Esophagus muscularis mucosa (tissue), 3 donors: ENCODE measurements at regions not wholly inside any gene's neighbourhood (a gene's known extent, or its start where the extent isn't known, plus 50 kb on each side); places are given as distances from the start of the nearest gene placed in this dataset.

Source experiments
- POLR2A ChIP-seq: fragments of 450-650 bp; IDR thresholded peaks from one replicate; pipeline ENCODE4 v1.6.1; 2017; ENCODE audit warnings: antibody characterized with exemption, moderate library complexity, mild to moderate bottlenecking, low read depth
- POLR2AphosphoS5 ChIP-seq, 2 donors: sonication (generic); formaldehyde crosslinking; IDR thresholded peaks; one replicate each; pipeline ENCODE4 v1.6.1; 2017; ENCODE audit warnings: antibody characterized with exemption in 2 of 2
- TF ChIP-seq, protein P1 (sequence below), 3 experiments: fragments of 200-600 bp in 2 of 3; fragments of 450-650 bp in 1 of 3; sonication (generic) in 2 of 3; IDR thresholded peaks; one replicate each; pipeline ENCODE4 v1.5.1; 2017 to 2019; ENCODE audit warnings: antibody characterized with exemption in 3 of 3, mild to moderate bottlenecking in 2 of 3, moderate library complexity in 1 of 3

DNA sequence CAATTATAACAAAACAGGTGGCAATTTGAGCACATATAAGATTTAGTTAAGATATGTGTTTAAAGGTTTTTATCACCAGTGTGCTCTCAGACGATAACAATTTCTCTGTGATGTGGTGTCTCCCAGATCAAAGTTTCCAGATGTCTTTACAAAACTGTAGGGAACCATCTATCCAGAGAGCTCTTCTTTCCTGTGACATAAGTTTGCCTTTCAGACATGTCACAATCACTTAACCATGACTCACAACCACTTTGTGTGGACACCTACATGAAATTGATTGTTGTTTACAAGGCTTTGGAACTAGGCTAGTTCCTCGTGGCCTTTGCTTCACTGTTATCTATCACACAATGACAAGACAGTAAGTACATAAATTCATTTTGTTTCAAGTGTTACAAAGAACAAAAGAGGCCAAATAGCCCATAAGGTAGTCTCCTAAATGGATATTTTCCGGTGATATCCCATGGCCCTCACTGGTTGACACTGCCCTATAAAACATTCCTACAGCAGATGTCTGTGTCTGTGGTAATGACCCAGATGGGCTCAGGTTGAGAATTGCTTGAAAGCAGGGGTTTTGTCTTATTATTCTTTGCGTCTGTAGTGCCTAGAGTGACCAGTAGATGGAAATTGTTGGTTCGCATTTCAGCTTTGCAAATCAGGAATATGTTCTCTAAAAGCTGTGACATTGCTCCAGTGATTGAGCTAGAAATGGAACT is 297.8 kb upstream of the FAM241A start:
- TF ChIP-seq, protein P1, sequence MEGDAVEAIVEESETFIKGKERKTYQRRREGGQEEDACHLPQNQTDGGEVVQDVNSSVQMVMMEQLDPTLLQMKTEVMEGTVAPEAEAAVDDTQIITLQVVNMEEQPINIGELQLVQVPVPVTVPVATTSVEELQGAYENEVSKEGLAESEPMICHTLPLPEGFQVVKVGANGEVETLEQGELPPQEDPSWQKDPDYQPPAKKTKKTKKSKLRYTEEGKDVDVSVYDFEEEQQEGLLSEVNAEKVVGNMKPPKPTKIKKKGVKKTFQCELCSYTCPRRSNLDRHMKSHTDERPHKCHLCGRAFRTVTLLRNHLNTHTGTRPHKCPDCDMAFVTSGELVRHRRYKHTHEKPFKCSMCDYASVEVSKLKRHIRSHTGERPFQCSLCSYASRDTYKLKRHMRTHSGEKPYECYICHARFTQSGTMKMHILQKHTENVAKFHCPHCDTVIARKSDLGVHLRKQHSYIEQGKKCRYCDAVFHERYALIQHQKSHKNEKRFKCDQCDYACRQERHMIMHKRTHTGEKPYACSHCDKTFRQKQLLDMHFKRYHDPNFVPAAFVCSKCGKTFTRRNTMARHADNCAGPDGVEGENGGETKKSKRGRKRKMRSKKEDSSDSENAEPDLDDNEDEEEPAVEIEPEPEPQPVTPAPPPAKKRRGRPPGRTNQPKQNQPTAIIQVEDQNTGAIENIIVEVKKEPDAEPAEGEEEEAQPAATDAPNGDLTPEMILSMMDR (IDR thresholded peaks at IDR 0.05) = peak in 1 of 3 experiments; percentile 11
- TF ChIP-seq POLR2A (no peak), POLR2AphosphoS5 (IDR thresholded peaks at IDR 0.05) (no peak)
